Effector memory CD8-positive, alpha-beta T cell (primary cell): ENCODE measurements at regions not wholly inside any gene's neighbourhood (a gene's known extent, or its start where the extent isn't known, plus 50 kb on each side); places are given as distances from the start of the nearest gene placed in this dataset.
"Not testable (repeated sequence)": the region's sequence is repeated elsewhere in the genome, so short reads cannot be mapped to it uniquely, and the experiment has no call there.

Experiments
- ATAC-seq: fragments of 150-1000 bp; cut with Tn5 transposase; replicated peaks from 2 replicates; pipeline ENCODE4 v1.10.0; 2021; ENCODE audit warnings: mild to moderate bottlenecking, moderate library complexity
- DNase-seq, 3 experiments: peaks; one replicate each; pipeline ENCODE4 v3.0.0; 2021
- H3K27ac Mint-ChIP-seq, 2 donors: one replicate each; pipeline ENCODE4 v1.8.0; 2022; ENCODE audit warnings: mild to moderate bottlenecking in 2 of 2, mixed read lengths in 2 of 2, moderate library complexity in 2 of 2
- H3K27me3 Mint-ChIP-seq, 2 donors: one replicate each; pipeline ENCODE4 v1.8.0; 2022; ENCODE audit warnings: mixed read lengths in 2 of 2
- H3K36me3 Mint-ChIP-seq: one replicate; pipeline ENCODE4 v1.8.0; 2022; ENCODE audit warnings: mild to moderate bottlenecking, moderate library complexity, mixed read lengths; ENCODE audit not compliant: insufficient read depth
- H3K4me1 Mint-ChIP-seq, 2 donors: one replicate each; pipeline ENCODE4 v1.8.0; 2022; ENCODE audit warnings: low read depth in 2 of 2, mixed read lengths in 2 of 2
- H3K4me3 Mint-ChIP-seq, 2 donors: one replicate each; pipeline ENCODE4 v1.8.0; 2022; ENCODE audit warnings: mild to moderate bottlenecking in 2 of 2, mixed read lengths in 2 of 2, moderate library complexity in 2 of 2
- H3K9me3 Mint-ChIP-seq, 2 donors: one replicate each; pipeline ENCODE4 v1.8.0; 2022; ENCODE audit warnings: mixed read lengths in 2 of 2

DNA sequence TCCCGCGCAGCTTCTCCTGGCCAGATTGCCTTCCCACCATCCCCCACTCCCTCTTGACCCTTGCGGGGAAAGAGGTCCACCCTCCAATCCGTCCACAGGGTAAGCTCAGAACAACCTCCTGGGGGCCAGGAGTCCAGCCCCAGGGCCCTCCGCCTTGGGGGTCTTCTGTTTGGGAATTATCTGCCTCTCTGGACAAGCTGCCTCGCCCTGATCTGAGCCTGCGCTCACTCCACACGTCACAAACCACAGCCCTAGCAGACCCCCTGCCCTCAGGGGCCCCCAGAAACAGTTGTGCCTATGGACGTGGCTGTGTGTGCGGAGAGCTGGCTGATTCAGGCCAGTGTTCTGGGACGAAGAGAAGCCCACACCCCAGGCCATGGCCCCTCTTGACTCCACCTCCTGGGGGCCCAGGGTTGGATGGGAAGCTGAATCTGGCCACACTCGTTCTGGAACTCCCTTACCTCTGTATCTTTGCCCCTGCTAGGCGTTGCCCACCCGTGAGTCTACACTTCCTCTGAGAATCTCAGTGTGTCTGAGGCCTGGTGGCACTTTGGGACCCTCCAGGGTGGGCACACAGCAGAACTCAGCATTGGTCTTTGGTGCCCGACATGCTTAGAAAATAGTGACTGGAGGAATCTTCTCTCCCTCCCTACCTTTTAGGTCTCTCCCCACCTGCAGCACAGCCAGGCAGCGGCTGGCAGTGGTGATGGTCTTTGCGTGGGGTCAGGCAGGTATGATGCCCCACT is 119.9 kb upstream of the SMURF2 start:
- DNase-seq (no peak), ATAC-seq (no peak)
- H3K27me3 Mint-ChIP-seq: no peaks in the 10 kb centered on the region
- H3K4me3 Mint-ChIP-seq: peak overlapping the region; percentile 79 to 80
- H3K27ac Mint-ChIP-seq: peak overlapping the region in 1 of 2 donors; percentile 66
- H3K9me3 Mint-ChIP-seq: no peaks in the 10 kb centered on the region
- peaks cover 10 to 26% of the 10 kb centered on the region in 2 donors for H3K4me1 Mint-ChIP-seq
- H3K36me3 Mint-ChIP-seq: peaks cover 34% of the 10 kb centered on the region

DNA sequence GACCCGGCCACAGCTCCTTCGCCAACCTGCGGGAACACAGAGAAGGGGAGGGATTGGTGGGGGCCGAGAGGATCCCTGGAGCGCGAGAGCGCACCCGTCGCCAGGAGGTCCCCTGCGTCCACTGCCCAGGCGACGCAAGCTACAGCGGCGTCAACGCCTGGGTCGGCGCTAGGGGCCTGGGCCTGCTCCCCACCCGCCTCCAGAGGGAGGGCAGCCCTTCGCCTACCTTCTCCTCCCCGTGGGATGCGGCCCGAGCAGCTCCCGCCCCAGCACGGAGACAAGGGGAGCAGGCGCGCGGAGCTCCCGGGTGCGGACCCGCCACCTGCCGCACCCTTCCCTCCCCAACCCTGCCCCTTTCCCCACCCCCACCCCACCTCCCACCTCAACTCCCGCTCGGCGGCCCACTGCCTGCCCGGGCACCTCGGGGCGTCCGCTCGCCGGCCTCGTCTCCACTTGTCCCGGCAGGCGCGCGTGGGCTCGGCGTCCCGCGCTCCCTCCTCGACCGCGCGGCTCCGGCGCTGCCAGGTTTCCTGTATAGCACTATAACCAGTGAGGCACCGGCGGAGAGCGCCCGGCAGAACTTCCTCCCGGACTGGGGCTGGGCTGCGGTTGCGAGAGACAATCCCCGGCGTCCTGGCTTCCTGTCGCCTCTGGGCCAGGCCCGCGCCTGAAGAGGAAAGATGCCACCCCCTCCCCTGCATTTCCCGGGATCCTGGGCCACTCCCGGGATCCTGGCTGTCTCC is 119.1 kb upstream of the SMURF2 start:
- Mint-ChIP-seq H3K4me3 (peak overlapping the region; percentile 79 to 80), H3K36me3 (peaks cover 29% of the 10 kb centered on the region), H3K27ac (peak overlapping the region; percentile 58 to 73), H3K4me1 (peaks cover 11 to 29% of the 10 kb centered on the region in 2 donors), H3K27me3 (no peaks in the 10 kb centered on the region), H3K9me3 (no peaks in the 10 kb centered on the region)
- DNase-seq (peak in 1 of 3 experiments; percentile 33), ATAC-seq (peak; percentile 28)

- ATAC-seq: peak; percentile 74
- H3K27me3 Mint-ChIP-seq: no peaks in the 10 kb centered on the region
- H3K4me1 Mint-ChIP-seq: peaks cover 13 to 29% of the 10 kb centered on the region in 2 donors
- DNase-seq: peak; percentile 66 to 74 (median 70)
- peaks cover 33% of the 10 kb centered on the region for H3K36me3 Mint-ChIP-seq
- peak overlapping the region; percentile 79 to 80 for H3K4me3 Mint-ChIP-seq
- H3K27ac Mint-ChIP-seq: peak overlapping the region; percentile 58 to 73
- no peaks in the 10 kb centered on the region for H3K9me3 Mint-ChIP-seq
Observed at GRCh38 chr17:64780096-64781013, 118.2 kb upstream of the SMURF2 start.

GRCh38 chr17:64779376-64780095 is 117.4 kb upstream of the SMURF2 start:
- ATAC-seq (no peak), DNase-seq (no peak)
- no peak overlapping the region for H3K27ac Mint-ChIP-seq
- peaks cover 25% of the 10 kb centered on the region for H3K36me3 Mint-ChIP-seq
- H3K4me3 Mint-ChIP-seq: peak overlapping the region; percentile 79 to 80
- no peaks in the 10 kb centered on the region for H3K27me3 Mint-ChIP-seq
- H3K4me1 Mint-ChIP-seq: peaks cover 17 to 29% of the 10 kb centered on the region in 2 donors
- H3K9me3 Mint-ChIP-seq: no peaks in the 10 kb centered on the region

- not testable (repeated sequence) for DNase-seq, H3K9me3 Mint-ChIP-seq, H3K27me3 Mint-ChIP-seq, H3K27ac Mint-ChIP-seq, ATAC-seq
- Mint-ChIP-seq H3K36me3 (peaks cover 22% of the 10 kb centered on the region), H3K4me3 (peak overlapping the region in 1 of 2 donors; percentile 72), H3K4me1 (peaks cover 17 to 29% of the 10 kb centered on the region in 2 donors)
Observed at GRCh38 chr17:64779098-64779375, 116.9 kb upstream of the SMURF2 start.

DNA sequence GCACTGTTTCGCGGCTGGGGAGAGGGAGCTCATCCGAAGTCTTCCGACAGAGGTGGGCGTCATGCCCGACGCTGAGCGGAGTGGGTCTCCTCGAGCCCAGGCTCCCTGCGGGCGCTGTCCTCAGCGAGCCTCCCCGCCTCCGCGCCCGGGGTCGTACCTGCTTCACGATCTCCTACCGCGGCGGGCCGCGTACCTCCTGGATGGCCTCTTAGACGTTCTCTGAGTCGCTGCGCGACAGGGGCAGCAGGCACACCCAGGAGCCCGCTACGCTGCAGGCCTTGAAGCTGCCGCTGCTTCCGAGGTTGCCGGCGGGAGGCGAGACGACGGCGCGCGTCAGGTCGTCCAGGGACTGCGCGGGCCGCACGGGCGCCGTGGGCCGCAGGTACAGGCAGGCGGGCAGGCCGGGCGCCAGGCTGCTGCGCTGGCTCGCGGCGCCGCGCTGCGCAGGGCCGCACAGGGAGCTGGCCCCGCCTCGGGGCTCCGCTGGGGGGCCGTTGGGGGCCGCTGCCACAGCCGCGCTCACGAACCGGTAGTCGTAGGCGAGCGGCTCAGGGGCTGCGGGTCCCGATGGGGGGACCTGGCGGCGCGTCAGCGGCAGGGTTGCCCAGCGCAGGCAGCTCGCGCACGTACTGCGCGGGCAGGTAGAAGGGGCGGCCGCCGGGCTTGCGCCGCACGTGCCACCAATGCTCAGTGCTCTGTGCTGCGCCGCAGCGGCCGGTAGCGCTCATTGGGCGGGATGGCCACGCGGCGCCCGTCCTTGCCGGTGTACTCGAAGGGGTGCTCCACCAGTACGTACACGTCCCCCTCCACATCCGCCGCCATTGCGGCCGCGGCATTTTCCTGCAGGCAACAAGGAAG is 116.4 kb upstream of the SMURF2 start:
- Mint-ChIP-seq H3K4me3 (peak overlapping the region in 1 of 2 donors; percentile 72), H3K27me3 (no peaks in the 10 kb centered on the region), H3K36me3 (peaks cover 20% of the 10 kb centered on the region), H3K27ac (peak overlapping the region in 1 of 2 donors; percentile 66), H3K9me3 (no peaks in the 10 kb centered on the region), H3K4me1 (peaks cover 17 to 29% of the 10 kb centered on the region in 2 donors)
- ATAC-seq (peak; percentile 42), DNase-seq (peak in 1 of 3 experiments; percentile 29)

- no peaks in the 10 kb centered on the region for H3K27me3 Mint-ChIP-seq
- H3K36me3 Mint-ChIP-seq: peaks cover 20% of the 10 kb centered on the region
- H3K4me1 Mint-ChIP-seq: peaks cover 21 to 25% of the 10 kb centered on the region in 2 donors
- DNase-seq: no peak
- peak overlapping the region in 1 of 2 donors; percentile 66 for H3K27ac Mint-ChIP-seq
- no peaks in the 10 kb centered on the region for H3K9me3 Mint-ChIP-seq
- no peak for ATAC-seq
- H3K4me3 Mint-ChIP-seq: peak overlapping the region; percentile 60 to 64
Observed at GRCh38 chr17:64777415-64778239, 115.5 kb upstream of the SMURF2 start.

GRCh38 chr17:64776720-64777414 is 114.8 kb upstream of the SMURF2 start:
- ATAC-seq (peak; percentile 59), DNase-seq (peak; percentile 68 to 77 (median 74))
- peaks cover 17% of the 10 kb centered on the region for H3K36me3 Mint-ChIP-seq
- H3K4me1 Mint-ChIP-seq: peaks cover 18 to 22% of the 10 kb centered on the region in 2 donors
- not testable (repeated sequence) for H3K27me3 Mint-ChIP-seq, H3K9me3 Mint-ChIP-seq, H3K27ac Mint-ChIP-seq
- peak overlapping the region; percentile 60 to 64 for H3K4me3 Mint-ChIP-seq

- ATAC-seq (no peak), DNase-seq (no peak)
- peak overlapping the region; percentile 60 to 64 for H3K4me3 Mint-ChIP-seq
- no peaks in the 10 kb centered on the region for H3K27me3 Mint-ChIP-seq
- no peaks in the 10 kb centered on the region for H3K9me3 Mint-ChIP-seq
- peaks cover 15 to 22% of the 10 kb centered on the region in 2 donors for H3K4me1 Mint-ChIP-seq
- peaks cover 16% of the 10 kb centered on the region for H3K36me3 Mint-ChIP-seq
- peak overlapping the region in 1 of 2 donors; percentile 66 for H3K27ac Mint-ChIP-seq
Observed at GRCh38 chr17:64775701-64776570, 113.8 kb upstream of the SMURF2 start.

GRCh38 chr17:64774888-64775540 is 112.9 kb upstream of the SMURF2 start:
- DNase-seq (no peak), ATAC-seq (no peak)
- Mint-ChIP-seq H3K27ac (peak overlapping the region in 1 of 2 donors; percentile 66), H3K9me3 (no peaks in the 10 kb centered on the region), H3K4me1 (peaks cover 15 to 22% of the 10 kb centered on the region in 2 donors), H3K36me3 (peaks cover 8% of the 10 kb centered on the region), H3K4me3 (no peak overlapping the region), H3K27me3 (no peaks in the 10 kb centered on the region)
